ENCODE measurements at regions not wholly inside any gene's neighbourhood (a gene's known extent, or its start where the extent isn't known, plus 50 kb on each side); places are given as distances from the start of the nearest gene placed in this dataset.

- TF ChIP-seq CTCF (IDR thresholded peaks at IDR 0.05) (no peak), EP300 (IDR thresholded peaks at IDR 0.05) (no peak), POLR2A (IDR thresholded peaks at IDR 0.05) (no peak)
These were observed 436.7 kb downstream of the MID1IP1 start for GRCh38 chrX:39238006-39238405.
